NB4 (cell line): ENCODE measurements at regions not wholly inside any gene's neighbourhood (a gene's known extent, or its start where the extent isn't known, plus 50 kb on each side); places are given as distances from the start of the nearest gene placed in this dataset.

Source experiments
- CTCF ChIP-seq: IDR thresholded peaks from one replicate; pipeline ENCODE4 v1.5.1; 2012; ENCODE audit warnings: low read depth, low read length
- MYC ChIP-seq: IDR thresholded peaks from 2 replicates; pipeline ENCODE4 v1.6.1; 2011; ENCODE audit warnings: low read depth, low read length

- TF ChIP-seq CTCF, result no peak
- TF ChIP-seq MYC, result no peak
Measured at GRCh38 chr10:64039198-64039597, 518.0 kb downstream of the REEP3 start.
